ENCODE measurements at regions not wholly inside any gene's neighbourhood (a gene's known extent, or its start where the extent isn't known, plus 50 kb on each side); places are given as distances from the start of the nearest gene placed in this dataset.
A peak's percentile ranks its signal among the peaks of the same experiment; 100 is the strongest.

- no peak for DNase-seq
These were observed 258.8 kb downstream of the CYP26B1 start for GRCh38 chr2:71888751-71889445.

DNA sequence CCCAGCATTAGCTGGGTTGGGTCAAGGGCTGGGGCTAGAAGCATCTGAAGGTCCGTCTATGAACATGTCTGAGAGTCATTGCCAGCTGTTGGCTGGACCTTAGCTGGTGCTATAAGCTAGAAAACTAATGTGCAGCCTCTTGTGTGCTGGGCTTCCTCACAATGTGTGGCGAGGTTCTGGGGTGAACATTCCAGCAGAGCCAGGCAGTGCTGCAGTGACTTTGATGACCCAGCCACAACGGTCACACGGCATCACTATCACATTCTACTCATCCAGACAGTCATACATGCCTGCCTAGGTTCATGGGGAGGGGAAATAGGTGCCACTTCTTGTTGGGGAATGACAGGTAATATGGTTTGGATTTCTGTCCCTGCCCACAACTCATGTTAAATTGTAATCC, 260.5 kb downstream of the CYP26B1 start:
- DNase-seq, result no peak

- no peak for DNase-seq
These were observed 261.4 kb downstream of the CYP26B1 start for GRCh38 chr2:71886241-71886640.

DNA sequence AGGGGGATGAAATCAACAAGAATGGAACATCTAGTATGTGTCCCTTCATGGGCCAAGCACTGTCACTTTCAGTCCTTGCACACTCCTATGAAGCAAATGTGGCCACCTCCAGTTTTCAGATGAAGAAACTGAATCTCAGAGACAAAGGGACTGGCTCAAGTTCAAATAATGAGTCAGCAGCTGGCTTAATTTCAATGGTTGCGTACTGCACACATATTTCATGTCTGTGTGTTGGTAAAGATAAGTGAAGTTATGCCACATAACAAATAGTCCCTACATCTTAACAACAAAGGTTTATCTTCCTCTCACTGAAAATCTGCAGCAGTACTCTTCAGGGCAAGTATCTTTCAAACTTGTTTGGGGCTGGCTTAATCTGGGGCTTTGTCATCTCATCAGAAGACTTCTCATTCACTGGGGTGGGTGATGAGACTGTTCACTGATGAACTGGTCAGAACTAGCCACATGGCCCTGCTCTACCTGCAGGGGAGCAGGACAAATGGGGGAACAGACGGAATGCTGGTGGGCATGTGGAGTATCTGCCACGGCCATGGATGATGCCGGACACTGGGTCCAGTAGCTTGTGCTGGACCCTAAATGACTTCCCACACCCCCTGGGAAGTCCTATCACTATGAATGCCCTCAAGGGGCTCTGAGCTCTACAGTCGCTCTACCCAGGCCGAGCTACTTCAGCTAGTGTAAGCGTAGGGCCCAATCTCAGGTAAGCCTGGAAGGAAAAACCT, 263.2 kb downstream of the CYP26B1 start:
- DNase-seq, result peak; percentile 9 to 26

DNA sequence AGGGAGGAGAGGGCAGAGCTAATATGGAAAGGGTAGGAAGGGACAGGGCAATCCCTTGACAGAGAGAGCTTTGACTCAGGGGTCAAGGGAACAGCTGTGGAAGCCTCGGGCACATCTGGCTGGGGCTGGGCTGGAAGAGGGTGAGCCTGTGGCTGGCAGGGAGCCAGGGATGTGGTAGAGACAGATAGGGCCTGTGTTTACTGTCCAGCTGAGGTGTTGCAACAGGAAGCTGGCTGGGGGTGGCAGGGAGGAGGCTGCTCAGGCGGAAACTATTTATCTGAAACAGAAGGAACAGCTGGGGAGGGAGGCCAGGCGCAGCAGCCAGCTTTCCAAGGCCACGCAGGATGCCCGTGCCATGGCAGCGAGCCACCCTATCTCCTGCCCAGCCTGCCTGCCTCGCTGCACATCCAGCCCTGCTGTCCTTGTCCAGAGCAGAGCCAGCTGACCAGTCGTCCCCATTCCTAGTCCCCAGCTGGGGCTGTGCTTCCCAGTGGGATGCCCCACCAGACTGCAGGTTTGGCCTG, 264.7 kb downstream of the CYP26B1 start:
- DNase-seq, result peak in 1 of 2 donors; percentile 8

DNA sequence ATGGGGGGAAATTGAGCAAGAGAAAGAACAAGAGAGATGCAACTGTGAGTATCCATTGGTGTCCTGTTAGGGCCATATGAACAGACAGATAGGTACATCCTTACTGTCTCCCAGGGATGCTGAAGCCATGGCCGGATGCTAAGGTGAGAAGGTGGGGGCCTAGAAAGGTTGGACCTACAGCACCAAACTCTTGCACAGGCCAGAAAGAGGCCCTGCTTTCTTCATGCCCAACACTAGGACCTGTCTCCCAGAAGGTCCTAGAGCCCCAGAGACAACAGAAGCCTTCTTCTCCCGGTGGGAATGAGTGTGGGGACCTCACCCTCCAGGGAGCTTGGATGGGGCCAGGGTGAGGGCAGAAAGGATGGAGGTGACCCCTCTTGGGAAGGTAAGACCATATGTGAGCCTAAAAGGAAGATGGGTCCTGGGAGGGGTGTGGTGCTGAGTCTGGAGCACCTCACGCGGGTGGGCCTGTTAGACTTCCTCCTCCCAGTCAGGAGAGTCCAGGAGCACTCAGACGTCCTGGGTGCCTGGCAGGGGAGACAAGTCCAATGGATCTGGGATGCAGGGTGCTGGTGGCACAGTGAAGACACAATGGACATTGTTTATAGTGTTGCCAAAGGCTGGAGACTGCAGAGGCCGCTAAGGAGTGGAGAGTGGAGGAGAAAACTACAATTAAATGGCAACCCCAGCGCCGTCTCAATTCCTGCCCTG, 265.3 kb downstream of the CYP26B1 start:
- no peak for DNase-seq

DNA sequence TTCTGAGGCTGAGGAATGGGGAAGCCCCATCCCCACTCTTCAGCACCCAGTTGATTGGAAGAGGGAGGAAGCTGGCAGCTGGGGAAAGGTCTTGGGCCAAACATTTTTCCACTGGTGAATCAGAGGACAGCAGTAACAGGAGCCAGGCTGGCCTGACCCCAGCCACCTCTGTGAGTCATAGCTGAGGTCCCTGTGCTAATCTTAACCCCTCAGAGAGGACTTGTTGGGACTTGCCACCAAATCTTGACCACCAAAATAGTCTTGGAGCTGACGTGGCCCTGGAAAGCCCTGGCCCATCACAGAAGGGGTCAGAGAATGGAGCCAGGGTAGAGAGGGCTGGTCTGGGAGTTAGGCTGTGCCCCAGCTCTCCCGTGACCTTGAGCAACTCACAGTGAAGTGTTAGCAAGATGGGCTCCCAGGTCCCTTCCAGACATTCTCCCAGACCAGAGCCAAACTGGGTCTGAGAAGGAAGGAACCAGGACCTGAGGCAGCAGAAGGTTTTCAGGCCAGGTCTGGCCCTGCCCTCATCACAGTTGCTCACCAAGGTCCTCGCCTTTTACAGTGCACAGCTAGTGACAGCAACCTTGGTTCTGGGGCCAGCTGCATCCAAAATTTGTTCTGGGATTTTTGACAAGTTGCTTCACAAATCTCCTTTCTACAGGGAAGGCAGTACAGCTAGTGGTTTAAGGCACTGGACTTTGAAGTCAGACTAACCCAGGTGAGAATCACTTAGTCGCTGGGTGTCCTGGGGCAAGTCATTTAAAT, 266.6 kb downstream of the CYP26B1 start:
- no peak for DNase-seq

GRCh38 chr2:71880287-71880686, 267.4 kb downstream of the CYP26B1 start:
- DNase-seq, result no peak

GRCh38 chr2:71879509-71880184, 268.0 kb downstream of the CYP26B1 start:
- no peak for DNase-seq

DNA sequence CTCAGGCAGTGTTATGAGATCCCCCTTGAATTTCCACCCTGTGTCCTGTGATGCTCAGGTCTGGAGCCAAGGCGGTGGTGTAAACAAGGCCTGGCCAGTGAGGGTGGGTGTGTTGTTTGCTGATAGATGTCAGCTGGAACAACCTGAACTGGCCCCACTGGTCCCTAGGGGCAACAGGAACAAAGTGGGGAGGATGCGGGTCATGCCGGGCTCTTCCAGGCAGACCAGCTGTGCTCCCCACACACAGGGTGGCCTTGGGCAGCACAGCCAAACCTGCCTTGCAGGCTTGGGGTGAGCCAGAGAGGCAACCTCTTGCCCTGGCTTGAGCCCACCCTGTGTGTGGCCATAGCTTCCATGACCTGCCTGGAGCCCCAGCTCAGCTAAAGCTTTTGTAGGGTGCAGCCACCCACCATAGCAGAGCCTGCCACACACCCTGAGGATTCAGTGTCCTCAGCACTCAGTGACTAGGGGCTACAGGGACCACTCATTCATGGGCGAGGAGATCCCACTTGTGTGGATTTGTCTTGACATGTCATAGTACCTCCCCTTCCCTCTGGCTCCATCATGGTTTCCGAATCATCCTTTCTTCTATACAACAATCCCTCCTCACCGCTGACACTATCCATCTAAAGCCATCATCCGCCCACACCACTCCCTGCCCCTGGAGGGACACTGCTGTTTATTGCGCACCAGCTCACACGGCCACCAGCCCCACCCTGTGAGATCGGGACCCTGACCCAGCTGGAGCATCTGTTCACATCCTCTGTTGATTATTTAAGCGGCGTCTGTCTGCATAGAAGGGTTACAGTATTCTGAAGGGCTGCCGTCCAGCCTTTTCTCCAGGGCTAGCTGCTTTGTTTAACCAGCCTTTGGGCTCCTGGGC, 268.8 kb downstream of the CYP26B1 start:
- DNase-seq, result no peak

- no peak for DNase-seq
These were observed 270.0 kb downstream of the CYP26B1 start for GRCh38 chr2:71877636-71878035.

GRCh38 chr2:71876542-71877451, 270.9 kb downstream of the CYP26B1 start:
- DNase-seq, result no peak

DNA sequence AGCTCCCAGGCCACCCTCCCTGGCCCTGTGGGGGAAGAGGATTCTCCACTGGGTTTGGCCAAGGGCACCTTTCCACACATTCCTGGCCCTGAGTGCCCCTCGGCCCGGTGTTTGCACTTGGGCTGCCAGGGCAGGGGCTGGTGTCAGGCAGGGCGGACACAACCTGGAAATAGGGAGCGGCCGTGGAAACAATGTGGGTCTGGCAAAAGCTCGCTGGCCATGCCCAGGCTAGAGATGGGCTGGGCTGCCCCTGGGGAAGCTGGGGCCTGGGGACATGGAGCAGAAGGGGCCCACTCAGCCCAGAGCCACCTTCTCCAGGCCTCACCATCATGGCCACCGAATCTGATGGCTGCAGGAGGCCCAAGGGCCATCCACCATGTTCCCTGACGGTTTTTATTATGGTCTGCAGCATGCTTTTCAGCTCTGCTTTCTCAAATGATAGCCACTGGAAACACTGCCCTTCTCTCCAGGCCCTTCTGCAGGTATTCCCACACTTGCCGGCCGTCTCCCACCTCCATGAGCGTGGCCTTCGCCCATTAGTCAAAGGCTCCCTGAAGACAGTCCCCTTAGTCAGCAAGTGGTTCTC, 275.1 kb downstream of the CYP26B1 start:
- no peak for DNase-seq

DNA sequence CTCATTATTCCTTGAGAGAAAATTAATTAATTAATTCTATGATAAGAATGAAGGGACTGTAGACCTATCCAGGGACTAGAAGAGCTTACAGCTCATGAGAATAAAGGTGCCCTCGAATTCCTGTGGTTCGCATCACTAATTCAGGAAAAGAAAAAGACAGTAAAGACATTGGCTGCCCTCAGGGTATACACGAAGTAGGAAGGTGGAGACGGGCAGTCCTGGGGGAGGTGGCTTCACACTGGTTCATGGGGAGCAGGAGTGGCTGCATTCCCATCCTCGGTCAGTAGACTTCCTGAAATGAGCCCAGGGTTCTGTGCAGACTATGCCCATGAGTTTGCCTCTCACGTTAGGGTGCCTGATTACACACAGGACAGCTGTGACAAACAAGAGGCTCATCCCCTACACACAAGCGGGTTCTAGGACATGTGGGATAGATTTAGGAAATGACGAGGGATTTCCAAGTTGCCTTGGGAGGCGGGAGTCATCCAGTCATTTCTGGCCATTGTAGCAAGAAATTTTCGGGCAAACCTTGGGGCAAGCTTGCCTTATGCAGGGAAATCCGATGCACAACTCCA, 282.2 kb downstream of the CYP26B1 start:
- no peak for DNase-seq

DNA sequence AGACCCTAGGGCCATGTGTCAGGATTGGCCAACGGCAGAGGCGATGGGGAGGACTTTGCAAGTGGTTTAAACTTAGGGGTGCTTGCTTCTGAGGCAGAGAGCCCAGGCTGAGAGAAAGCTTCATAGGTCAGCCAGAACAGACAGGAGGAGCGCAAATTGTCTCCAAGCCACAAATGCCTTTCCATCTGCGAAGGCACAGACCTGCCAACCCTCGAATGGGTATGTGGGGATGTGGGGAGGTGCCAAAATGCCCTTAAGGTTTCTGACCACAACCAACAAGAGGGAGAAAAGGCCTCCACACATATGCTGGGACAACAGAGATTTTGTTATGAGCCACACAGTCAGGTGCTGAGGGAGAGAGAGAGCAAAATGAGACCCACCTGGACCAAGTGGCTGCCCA, 283.6 kb downstream of the CYP26B1 start:
- no peak for DNase-seq

- no peak for DNase-seq
These were observed 284.3 kb downstream of the CYP26B1 start for GRCh38 chr2:71863396-71863795.

- DNase-seq, result no peak
These were observed 284.7 kb downstream of the CYP26B1 start for GRCh38 chr2:71862921-71863320.

DNA sequence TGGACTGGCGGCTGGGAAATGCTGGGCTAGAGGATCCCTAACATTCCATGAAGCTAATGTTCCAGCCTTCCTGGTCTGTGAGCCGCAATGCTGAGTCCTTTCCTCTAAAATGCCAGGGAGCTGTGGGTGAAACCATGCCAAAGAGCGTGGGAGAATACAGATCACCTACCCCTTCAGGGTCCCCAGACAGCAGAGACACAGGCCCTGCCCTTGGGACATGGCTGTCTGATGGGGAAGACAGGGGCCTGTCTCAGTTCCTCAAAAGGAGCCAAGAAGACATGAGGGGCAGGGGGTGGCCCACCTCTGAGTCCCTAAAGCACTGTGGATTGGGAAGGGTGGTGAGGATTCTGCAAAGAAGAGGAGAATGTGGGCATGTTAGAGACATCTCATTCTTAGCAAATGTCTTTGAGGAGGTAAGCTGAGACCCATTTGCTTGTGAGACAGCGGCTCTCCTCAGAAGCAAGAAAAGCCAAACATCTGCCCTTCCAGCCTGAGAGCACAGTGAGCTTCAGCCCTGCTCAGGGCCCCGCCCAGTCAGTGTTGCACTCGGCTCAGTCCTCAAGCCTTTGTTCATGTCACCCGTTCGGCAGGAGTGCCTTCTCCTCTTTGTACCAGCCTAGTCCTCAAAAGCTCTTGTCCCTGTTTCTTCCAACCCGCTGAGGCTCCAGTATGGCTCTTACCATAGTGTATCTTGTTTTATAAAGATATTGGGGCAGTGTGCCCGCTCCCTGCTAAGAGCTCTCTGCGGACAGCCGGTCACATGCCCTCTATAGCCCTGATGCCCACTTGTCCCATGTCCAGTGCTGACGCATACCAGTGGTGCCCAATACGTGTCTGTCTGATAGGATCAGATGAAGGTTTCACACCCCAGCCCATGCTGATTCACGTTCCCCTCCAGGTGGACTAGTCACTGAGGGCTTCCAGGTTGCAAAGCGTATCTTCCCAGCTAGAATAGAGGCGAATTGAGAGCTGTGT, 286.2 kb downstream of the CYP26B1 start:
- no peak for DNase-seq
